ENCODE measurements at regions not wholly inside any gene's neighbourhood (a gene's known extent, or its start where the extent isn't known, plus 50 kb on each side); places are given as distances from the start of the nearest gene placed in this dataset.

DNA sequence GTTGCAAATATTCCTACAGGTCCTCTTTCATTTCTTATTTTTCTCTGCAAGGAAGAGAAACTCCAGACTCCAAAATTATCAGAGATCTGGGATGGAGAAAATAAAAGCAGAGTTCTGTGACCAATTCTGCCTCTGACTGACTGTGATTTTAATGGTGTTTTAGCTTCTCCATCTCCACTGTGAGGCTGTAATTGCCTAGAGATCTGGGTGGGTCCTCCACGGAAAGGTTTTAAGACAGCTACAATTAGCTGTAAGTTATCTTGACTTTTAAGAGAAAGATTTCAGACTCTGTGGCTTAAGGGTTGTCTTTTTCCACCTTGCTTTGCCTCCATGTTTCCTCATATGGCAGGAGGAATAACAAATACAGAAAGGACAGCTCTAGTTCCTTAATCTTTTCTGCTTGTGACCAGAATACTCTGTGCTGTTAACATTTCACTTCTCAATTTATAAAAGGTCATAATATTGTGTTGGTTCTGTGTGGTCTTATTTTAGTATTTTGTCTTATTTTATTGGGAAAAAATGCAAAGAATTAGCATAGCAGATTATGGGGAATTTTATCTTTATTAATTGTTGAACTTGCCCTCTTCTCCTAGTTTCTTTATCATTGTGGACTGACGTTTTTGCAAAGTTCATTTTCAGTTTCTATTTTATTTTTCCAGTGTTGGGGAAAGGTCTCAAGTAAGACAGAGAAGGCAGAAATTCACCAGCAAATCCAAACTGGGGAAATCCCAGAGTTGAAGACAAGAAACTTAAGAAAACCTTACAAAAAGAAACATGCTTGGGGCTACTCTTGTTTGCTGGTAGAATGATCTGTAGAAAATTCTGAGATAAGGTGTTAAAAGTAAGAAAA is 157.9 kb downstream of the RAP2B start:
- H3K9me3 ChIP-seq: no peaks in the 10 kb centered on the region
- 20% methylated on average over 2 of the region's 2 CpGs for WGBS
- H3K4me3 ChIP-seq: no peak overlapping the region
- H3K27ac ChIP-seq: peak overlapping the region; percentile 11
- no peaks in the 10 kb centered on the region for H3K27me3 ChIP-seq
- H3K36me3 ChIP-seq: no peaks in the 10 kb centered on the region
- TF ChIP-seq, protein P1, sequence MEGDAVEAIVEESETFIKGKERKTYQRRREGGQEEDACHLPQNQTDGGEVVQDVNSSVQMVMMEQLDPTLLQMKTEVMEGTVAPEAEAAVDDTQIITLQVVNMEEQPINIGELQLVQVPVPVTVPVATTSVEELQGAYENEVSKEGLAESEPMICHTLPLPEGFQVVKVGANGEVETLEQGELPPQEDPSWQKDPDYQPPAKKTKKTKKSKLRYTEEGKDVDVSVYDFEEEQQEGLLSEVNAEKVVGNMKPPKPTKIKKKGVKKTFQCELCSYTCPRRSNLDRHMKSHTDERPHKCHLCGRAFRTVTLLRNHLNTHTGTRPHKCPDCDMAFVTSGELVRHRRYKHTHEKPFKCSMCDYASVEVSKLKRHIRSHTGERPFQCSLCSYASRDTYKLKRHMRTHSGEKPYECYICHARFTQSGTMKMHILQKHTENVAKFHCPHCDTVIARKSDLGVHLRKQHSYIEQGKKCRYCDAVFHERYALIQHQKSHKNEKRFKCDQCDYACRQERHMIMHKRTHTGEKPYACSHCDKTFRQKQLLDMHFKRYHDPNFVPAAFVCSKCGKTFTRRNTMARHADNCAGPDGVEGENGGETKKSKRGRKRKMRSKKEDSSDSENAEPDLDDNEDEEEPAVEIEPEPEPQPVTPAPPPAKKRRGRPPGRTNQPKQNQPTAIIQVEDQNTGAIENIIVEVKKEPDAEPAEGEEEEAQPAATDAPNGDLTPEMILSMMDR (IDR thresholded peaks at IDR 0.05): no peak
- TF ChIP-seq POLR2AphosphoS5 (IDR thresholded peaks at IDR 0.05) (no peak), POLR2A (IDR thresholded peaks at IDR 0.05) (no peak), EP300 (IDR thresholded peaks at IDR 0.05) (no peak)
- DNase-seq (ENCODE audit: low spot score in 2 of 2): no peak
- H3K4me1 ChIP-seq: peaks cover 10% of the 10 kb centered on the region

DNA sequence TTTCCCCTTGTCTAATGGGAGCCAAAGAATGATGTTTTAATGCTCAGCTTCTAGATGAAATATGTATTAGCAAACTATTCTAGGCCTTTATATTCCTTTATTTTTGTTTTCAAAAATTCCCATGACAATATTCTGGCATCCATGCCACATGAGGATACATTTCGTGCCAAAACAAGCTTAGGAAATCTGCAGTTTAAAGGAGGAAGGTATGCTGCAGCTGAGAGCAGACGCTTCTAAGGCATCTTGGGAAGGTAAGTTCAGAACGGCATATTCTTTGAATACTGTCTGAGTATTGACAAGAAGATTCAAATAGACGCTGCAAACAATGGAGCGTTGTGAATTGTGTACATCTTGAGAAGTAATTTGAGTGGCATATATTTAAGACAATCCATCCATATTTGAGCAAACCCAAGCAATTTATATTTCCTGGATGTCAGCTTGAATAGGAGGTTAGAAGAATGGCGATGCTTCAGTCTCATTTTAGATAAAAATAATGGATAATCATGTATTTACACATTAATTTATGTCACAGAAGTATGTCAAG is 158.6 kb downstream of the RAP2B start:
- H3K4me3 ChIP-seq: no peak overlapping the region
- peaks cover 10% of the 10 kb centered on the region for H3K4me1 ChIP-seq
- TF ChIP-seq EP300 (IDR thresholded peaks at IDR 0.05) (no peak), POLR2AphosphoS5 (IDR thresholded peaks at IDR 0.05) (no peak), POLR2A (IDR thresholded peaks at IDR 0.05) (no peak)
- TF ChIP-seq, protein P1 (IDR thresholded peaks at IDR 0.05): no peak
- WGBS: 43% methylated on average over 6 of the region's 6 CpGs
- H3K9me3 ChIP-seq: no peaks in the 10 kb centered on the region
- no peaks in the 10 kb centered on the region for H3K27me3 ChIP-seq
- H3K27ac ChIP-seq: peak overlapping the region; percentile 11
- no peak for DNase-seq (ENCODE audit: low spot score in 2 of 2)
- no peaks in the 10 kb centered on the region for H3K36me3 ChIP-seq

DNA sequence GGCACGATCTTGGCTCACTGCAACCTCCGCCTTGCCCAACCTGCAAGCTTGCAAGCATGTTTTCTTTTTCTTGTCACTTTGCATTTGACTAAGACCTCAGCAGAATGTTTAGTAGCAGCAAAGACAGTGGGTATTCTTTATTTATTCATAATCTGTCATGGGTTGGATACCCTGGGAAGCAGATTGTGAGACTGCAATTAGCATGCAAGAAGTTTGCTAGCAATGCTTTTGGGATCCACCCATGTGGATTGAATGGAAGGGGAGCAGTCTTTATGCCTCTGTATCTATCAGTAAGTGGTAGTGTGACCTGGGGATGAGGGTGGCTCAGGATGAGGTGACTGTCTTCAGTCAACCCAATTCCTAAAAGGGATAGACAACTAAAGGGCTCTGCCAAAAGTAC is 166.7 kb downstream of the RAP2B start:
- 90% methylated on average over 2 of the region's 2 CpGs for WGBS
- no peak for DNase-seq (ENCODE audit: low spot score in 2 of 2)
- no peaks in the 10 kb centered on the region for H3K27me3 ChIP-seq
- no peaks in the 10 kb centered on the region for H3K9me3 ChIP-seq
- no peaks in the 10 kb centered on the region for H3K36me3 ChIP-seq
- H3K4me3 ChIP-seq: no peak overlapping the region
- no peaks in the 10 kb centered on the region for H3K4me1 ChIP-seq
- TF ChIP-seq POLR2AphosphoS5 (IDR thresholded peaks at IDR 0.05) (no peak), EP300 (IDR thresholded peaks at IDR 0.05) (no peak)
- no peak overlapping the region for H3K27ac ChIP-seq

DNA sequence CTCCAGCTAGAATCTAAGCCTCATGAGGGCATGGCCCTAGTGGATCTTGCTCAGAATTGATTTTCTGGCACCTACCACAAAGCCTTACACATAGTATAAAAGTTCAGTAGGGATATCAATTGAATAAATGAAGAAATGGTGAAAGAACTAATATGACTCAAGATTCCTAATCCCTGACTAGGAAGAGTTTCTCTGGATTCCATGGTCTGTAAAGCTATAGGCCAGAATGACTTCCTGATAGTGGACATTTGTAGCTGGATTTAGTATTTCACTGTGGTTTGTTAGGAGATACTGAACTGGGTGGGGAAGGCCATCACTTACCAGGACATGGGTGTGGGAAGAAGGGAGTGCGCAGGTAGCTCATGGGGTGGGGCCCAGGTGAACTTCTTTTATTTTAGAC is 168.9 kb downstream of the RAP2B start:
- TF ChIP-seq, protein P1 (IDR thresholded peaks at IDR 0.05): no peak
- no peak for TF ChIP-seq POLR2A (IDR thresholded peaks at IDR 0.05)
- no peak for TF ChIP-seq EP300 (IDR thresholded peaks at IDR 0.05)
- no peak for TF ChIP-seq POLR2AphosphoS5 (IDR thresholded peaks at IDR 0.05)
- WGBS: 86% methylated on average over 1 of the region's 1 CpG
- Histone ChIP-seq H3K4me1 (no peaks in the 10 kb centered on the region), H3K27me3 (no peaks in the 10 kb centered on the region), H3K9me3 (no peaks in the 10 kb centered on the region), H3K36me3 (no peaks in the 10 kb centered on the region), H3K27ac (no peak overlapping the region), H3K4me3 (no peak overlapping the region)
- DNase-seq (ENCODE audit: low spot score in 2 of 2): no peak

DNA sequence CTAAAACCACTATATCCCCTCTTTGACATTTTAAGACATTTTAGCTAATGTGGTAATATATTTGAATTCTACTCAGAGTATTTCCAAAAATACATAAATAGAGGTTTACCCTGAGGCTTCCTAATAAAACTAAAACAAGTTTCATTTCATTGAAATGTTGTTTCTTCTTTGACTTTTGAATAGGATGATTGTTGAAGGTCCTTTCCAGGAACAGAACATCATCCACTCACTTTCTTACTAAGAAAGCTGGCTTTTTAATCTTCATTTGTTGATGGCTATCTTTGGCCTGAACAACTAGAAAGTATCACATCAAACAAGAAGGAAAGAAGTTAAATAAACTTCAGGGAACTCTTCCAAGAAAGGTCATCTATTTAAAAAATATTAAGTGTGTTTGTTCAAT is 169.7 kb downstream of the RAP2B start:
- Histone ChIP-seq H3K27me3 (no peaks in the 10 kb centered on the region), H3K4me1 (no peaks in the 10 kb centered on the region), H3K4me3 (no peak overlapping the region), H3K27ac (no peak overlapping the region), H3K9me3 (no peaks in the 10 kb centered on the region), H3K36me3 (no peaks in the 10 kb centered on the region)
- no peak for DNase-seq (ENCODE audit: low spot score in 2 of 2)
- TF ChIP-seq EP300 (IDR thresholded peaks at IDR 0.05) (no peak), POLR2AphosphoS5 (IDR thresholded peaks at IDR 0.05) (no peak)
- TF ChIP-seq, protein P1 (IDR thresholded peaks at IDR 0.05): no peak

All from suprapubic skin (tissue), 4 donors.